ENCODE measurements at regions not wholly inside any gene's neighbourhood (a gene's known extent, or its start where the extent isn't known, plus 50 kb on each side); places are given as distances from the start of the nearest gene placed in this dataset.

DNA sequence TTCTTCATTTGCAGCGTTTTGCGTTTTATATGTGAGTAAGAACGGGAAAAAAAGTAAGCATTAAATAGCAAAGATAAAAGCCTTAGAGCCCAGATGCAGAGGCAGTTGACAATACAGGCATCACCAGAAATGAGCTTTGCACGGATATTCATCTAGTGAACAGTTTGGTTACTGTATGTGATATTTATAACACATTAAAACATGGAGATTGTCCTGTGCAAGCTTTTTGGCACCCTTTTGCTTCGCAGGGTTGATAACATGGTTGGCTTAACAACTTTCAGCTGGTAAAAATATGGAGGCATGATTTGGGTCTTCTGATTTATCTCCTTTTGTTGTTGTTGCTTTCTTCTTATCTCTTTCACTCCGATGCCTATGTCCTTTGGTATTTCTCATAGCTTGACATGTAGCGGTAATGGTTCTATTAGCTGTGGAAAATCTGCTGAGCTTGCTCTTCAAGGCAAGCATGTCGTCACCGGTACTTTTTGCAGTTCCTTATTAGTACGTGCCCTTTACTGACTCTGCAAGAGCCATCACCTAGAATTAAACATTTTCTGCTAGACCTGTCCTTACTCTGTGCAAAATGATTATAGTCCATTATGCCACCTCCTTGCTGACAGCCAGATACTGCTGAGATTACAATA lies 102.9 kb downstream of the PCDH7 start:
- H3K9me3 Mint-ChIP-seq, result no peaks in the 10 kb centered on the region
- no peaks in the 10 kb centered on the region for H3K36me3 Mint-ChIP-seq (ENCODE audit: low read depth)
- H3K4me3 Mint-ChIP-seq, result no peak overlapping the region
- no peaks in the 10 kb centered on the region for H3K27me3 Mint-ChIP-seq
- no peaks in the 10 kb centered on the region for H3K4me1 Mint-ChIP-seq (ENCODE audit: low read depth)
- intact Hi-C loops (cut with micrococcal nuclease), result no loop called here
- H3K27ac Mint-ChIP-seq, result no peak overlapping the region

DNA sequence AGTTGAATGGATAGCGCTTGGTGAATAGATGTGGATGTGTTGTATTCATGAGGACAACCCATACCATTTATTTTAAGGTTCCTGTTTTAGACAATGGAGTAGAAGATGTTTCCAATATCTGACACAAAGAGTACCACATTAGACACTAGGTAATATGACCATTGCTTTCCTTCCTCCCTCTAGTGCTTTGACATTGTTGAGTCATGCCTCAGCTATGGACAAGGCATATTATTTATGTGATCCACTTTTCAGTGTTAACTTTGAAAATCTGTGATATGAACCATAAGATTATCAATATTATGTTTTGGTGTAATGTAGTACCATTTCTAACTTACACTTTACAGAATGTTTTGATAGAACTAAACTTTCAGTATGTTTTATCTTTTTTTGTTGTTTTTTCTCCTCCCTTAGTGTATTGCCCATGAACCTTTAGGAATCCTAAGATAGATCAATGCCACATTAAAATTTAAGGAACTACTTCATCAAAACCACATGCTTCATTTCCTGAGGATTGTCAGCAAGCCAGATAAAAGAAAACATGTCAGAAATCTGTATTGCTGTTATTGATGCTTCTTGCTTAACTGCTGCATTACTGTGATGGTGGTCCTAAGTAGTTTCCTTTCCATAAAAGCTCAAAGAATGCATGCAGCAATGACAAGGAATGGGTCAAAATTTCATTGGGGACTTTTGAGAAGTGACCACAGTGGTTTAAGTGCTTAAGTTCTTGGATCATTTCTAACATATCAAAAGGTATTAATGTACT lies 105.0 kb downstream of the PCDH7 start:
- Mint-ChIP-seq H3K27me3 (no peaks in the 10 kb centered on the region), H3K4me1 (ENCODE audit: low read depth) (no peaks in the 10 kb centered on the region), H3K9me3 (no peaks in the 10 kb centered on the region), H3K4me3 (no peak overlapping the region), H3K36me3 (ENCODE audit: low read depth) (no peaks in the 10 kb centered on the region), H3K27ac (no peak overlapping the region)
- intact Hi-C loops (cut with micrococcal nuclease), result no loop called here

DNA sequence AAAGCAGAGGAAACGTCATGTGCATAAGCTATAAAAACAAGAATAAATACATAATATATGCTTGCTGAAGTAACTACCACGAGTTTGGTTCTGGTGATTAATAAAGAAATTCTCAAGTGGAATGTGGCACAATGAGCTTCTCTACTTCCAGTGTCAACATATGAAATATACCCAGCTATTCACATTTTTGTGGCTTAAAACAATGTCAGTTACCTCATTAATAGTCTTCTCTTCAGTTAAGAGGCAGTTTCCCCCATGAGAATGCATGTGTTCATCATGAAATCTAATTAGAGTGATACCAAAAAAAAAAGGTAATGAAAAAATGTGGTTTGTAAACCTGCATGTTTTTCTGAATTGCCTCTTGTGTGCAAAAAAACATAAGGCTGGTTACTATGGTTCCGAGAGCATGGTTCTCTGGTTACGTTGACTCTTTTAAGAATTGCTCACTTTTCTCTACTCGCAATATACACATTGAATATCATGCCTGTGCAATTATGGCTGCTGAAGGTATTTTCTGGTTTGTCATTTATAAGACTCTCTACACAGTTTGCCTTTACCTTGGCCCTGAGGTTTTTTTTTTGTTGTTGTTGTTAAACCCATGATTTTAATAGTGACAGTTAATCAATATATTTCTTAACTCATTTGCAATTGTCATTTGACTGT lies 108.2 kb downstream of the PCDH7 start:
- Mint-ChIP-seq H3K9me3 (no peaks in the 10 kb centered on the region), H3K27me3 (no peaks in the 10 kb centered on the region), H3K27ac (no peak overlapping the region), H3K36me3 (ENCODE audit: low read depth) (no peaks in the 10 kb centered on the region), H3K4me3 (no peak overlapping the region), H3K4me1 (ENCODE audit: low read depth) (no peaks in the 10 kb centered on the region)
- intact Hi-C loops (cut with micrococcal nuclease), result no loop called here

DNA sequence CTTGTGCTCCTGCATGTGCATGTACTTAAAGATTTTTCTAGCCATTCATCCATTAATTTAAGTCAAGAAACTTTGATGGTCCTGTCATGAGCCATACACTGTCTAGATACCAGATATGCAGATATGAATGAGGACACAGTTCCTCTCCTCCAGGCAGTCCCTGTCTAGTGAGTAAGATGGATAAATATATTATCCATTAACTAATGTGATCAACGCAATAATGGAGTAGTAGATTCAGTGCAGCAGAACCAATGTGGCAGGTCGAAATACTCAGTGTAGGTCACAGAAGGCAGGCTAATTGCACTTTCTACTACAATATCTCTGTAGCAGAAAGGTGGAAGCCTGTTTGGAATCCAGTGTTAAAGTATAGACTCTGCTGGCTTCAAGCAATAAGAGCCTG lies 112.5 kb downstream of the PCDH7 start:
- Mint-ChIP-seq H3K9me3 (no peaks in the 10 kb centered on the region), H3K4me1 (ENCODE audit: low read depth) (no peaks in the 10 kb centered on the region), H3K36me3 (ENCODE audit: low read depth) (no peaks in the 10 kb centered on the region), H3K27me3 (no peaks in the 10 kb centered on the region), H3K27ac (no peak overlapping the region), H3K4me3 (no peak overlapping the region)
- intact Hi-C loops (cut with micrococcal nuclease), result no loop called here

DNA sequence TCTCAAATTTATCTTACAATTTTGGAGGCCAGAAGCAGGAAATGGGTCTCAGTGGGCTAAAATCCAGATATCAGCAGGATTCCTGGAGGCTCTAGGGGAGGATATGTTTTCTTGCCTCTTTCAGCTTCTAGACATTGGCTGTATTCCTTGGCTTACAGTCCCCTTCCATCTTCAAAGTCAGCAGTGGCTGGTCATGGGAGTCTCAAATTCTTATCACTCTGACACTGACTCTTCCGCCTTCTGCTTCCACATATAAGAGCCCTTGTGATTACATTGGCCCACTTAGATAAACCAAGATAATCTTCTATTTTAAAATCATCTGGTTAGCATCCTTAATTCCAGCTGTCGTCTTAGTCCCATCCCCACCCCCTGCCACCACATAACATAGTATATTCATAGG lies 113.0 kb downstream of the PCDH7 start:
- no peaks in the 10 kb centered on the region for H3K4me1 Mint-ChIP-seq (ENCODE audit: low read depth)
- H3K27ac Mint-ChIP-seq, result no peak overlapping the region
- no peaks in the 10 kb centered on the region for H3K27me3 Mint-ChIP-seq

DNA sequence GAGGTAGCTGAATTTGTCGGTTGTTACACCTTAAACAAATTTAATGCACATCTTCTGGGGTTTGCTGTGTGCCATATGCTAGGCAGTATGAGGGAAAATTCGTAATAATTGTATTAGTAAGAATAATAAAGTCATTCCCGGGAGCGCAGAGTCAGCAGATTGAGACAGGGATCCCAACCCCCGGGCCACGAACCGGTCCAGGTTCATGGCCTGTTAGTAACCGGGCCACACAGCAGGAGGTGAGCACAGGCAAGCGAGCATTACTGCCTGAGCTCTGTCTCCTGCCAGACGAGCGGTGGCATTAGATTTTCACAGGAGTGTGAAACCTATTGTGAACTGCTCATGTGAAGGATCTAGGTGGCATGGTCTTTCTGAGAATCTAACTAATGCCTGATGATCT lies 114.9 kb downstream of the PCDH7 start:
- H3K27ac Mint-ChIP-seq, result no peak overlapping the region
- no peaks in the 10 kb centered on the region for H3K4me1 Mint-ChIP-seq (ENCODE audit: low read depth)
- no peaks in the 10 kb centered on the region for H3K9me3 Mint-ChIP-seq

More for the DNA sequence above, 113.0 kb downstream of the PCDH7 start:
- intact Hi-C loops (cut with micrococcal nuclease), result no loop called here
- no peaks in the 10 kb centered on the region for H3K9me3 Mint-ChIP-seq
- H3K36me3 Mint-ChIP-seq (ENCODE audit: low read depth), result no peaks in the 10 kb centered on the region
- no peak overlapping the region for H3K4me3 Mint-ChIP-seq

DNA sequence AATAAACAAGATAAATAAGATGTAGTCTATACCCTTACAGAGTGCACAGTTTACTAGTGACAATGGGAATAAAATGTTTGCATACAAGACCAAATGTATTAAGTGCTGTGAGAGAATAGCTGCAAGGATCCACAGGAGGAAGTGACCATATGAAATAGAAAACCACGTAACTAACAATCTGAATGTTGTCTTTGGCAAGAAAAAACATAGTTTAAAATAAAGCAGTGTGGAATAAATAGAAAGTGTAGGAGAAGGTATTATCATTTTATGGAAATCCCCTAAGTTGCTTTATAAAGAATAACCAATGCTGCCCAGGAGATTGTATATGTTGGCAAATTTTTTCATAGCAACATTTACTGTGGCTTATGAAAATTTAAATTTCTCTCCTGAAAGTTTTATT lies 116.1 kb downstream of the PCDH7 start:
- no peak overlapping the region for H3K27ac Mint-ChIP-seq
- no peaks in the 10 kb centered on the region for H3K9me3 Mint-ChIP-seq
- H3K27me3 Mint-ChIP-seq, result no peaks in the 10 kb centered on the region
- no peak overlapping the region for H3K4me3 Mint-ChIP-seq
- no peaks in the 10 kb centered on the region for H3K4me1 Mint-ChIP-seq (ENCODE audit: low read depth)
- H3K36me3 Mint-ChIP-seq (ENCODE audit: low read depth), result no peaks in the 10 kb centered on the region
- intact Hi-C loops (cut with micrococcal nuclease), result no loop called here

More for the DNA sequence above, 114.9 kb downstream of the PCDH7 start:
- Mint-ChIP-seq H3K36me3 (ENCODE audit: low read depth) (no peaks in the 10 kb centered on the region), H3K27me3 (no peaks in the 10 kb centered on the region), H3K4me3 (no peak overlapping the region)
- intact Hi-C loops (cut with micrococcal nuclease), result no loop called here

DNA sequence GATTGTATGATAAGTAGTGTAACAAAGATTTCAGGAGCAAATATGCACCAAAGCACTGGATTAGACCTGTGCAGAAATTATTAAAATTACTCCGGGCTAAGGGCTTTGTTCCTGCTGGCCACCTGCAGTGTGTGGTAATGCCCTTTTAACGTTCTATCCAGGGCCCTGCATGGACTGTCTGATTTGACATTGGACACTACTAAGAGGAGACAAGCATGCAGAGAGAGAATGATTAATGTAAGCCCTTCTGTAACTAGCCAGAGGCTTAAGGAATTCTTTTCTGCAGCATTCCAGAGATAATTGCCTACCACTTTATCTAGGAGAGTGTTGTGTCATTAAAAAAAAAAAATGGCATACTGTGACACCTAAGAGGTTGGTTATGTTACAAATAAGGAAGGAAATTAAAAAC lies 117.0 kb downstream of the PCDH7 start:
- H3K36me3 Mint-ChIP-seq (ENCODE audit: low read depth), result no peaks in the 10 kb centered on the region

DNA sequence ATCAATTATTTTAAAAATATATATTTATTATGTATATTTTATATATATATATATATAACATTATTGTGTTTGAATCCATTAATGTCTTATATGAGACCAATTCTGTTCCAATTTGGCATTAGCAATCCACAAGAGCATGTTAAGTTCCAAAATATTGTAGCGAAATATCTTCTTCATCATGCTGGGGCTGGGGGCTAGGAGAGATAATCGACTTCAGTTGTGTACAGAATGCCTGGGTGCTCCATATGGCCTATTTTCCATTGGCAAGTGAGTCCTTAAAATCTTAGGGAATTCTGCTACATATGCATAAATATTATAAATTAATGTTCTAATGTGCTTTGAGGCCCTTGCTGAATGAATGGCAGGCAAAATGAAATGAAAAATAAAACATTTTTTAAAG lies 117.7 kb downstream of the PCDH7 start:
- intact Hi-C loops (cut with micrococcal nuclease), result no loop called here
- Mint-ChIP-seq H3K27ac (no peak overlapping the region), H3K27me3 (no peaks in the 10 kb centered on the region), H3K9me3 (no peaks in the 10 kb centered on the region), H3K4me3 (no peak overlapping the region), H3K36me3 (ENCODE audit: low read depth) (no peaks in the 10 kb centered on the region), H3K4me1 (ENCODE audit: low read depth) (no peaks in the 10 kb centered on the region)

More for the DNA sequence above, 117.0 kb downstream of the PCDH7 start:
- H3K27ac Mint-ChIP-seq, result no peak overlapping the region
- intact Hi-C loops (cut with micrococcal nuclease), result no loop called here
- H3K9me3 Mint-ChIP-seq, result no peaks in the 10 kb centered on the region
- no peaks in the 10 kb centered on the region for H3K27me3 Mint-ChIP-seq
- no peak overlapping the region for H3K4me3 Mint-ChIP-seq
- no peaks in the 10 kb centered on the region for H3K4me1 Mint-ChIP-seq (ENCODE audit: low read depth)

DNA sequence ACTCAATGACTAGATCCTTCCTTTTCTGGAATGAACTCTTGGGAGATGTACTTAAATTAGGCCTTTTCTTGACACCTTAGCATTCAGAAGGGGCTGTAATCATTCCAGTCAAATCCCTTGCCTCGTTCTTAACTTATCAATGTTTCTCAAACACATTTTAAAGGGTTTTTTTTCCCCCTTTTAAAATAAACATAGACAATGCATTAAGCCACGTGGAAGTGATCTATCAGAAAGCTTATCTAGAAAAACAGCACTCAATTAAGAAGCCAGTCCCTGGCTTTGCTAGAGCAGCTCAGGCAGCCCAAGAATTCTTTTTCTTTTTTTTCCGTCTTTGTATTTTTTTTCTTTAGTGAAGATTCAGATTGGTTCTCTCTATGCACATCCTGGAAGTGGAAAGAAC lies 118.2 kb downstream of the PCDH7 start:
- intact Hi-C loops (cut with micrococcal nuclease), result no loop called here
- no peaks in the 10 kb centered on the region for H3K27me3 Mint-ChIP-seq
- no peaks in the 10 kb centered on the region for H3K36me3 Mint-ChIP-seq (ENCODE audit: low read depth)
- H3K27ac Mint-ChIP-seq, result no peak overlapping the region
- no peaks in the 10 kb centered on the region for H3K9me3 Mint-ChIP-seq
- H3K4me3 Mint-ChIP-seq, result no peak overlapping the region
- no peaks in the 10 kb centered on the region for H3K4me1 Mint-ChIP-seq (ENCODE audit: low read depth)

DNA sequence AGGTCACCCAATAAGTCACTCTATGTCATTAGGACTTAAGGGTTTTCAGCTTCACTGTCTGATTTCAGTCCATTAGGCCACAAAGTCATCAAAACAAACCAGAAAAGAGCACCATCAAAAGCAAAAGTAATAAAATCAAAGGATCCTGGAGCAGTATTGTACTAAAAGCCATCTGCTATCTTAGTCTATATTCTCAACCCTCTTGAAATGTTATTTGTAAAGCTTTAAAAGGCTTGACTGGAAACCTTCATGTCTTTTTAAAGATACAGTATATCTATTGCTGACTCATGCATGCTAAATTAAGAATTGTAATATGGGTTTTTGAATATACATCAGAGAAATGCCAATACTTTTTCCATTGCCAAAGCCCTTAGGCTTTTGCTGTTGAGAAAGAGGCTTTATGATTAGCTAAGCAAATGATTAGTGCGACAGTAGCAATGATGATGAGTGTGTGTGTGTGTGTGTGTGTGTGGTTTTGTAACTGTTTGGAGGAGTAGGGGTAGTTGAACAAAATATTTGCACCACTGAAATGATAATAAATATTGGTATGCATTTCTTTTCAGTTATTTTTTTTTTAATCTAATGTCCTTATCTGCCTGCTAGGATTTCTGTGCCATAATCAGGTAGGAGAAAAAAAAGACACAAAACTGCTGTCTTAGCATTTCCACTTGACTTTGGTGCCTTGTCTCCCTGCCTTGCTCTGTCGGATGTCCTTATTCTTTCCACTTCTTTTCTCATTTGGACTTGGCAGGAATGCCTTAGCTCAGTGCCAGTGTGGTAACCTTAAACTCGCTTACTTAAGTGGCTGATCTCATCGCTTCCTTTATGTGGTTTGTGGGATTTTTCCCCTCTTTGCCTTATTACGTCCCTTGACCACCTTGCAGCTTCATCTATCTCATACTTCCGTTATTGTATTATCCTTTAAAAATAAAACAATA lies 119.7 kb downstream of the PCDH7 start:
- Mint-ChIP-seq H3K27me3 (no peaks in the 10 kb centered on the region), H3K36me3 (ENCODE audit: low read depth) (no peaks in the 10 kb centered on the region), H3K27ac (no peak overlapping the region), H3K4me3 (no peak overlapping the region), H3K9me3 (no peaks in the 10 kb centered on the region), H3K4me1 (ENCODE audit: low read depth) (no peaks in the 10 kb centered on the region)
- intact Hi-C loops (cut with micrococcal nuclease), result no loop called here

DNA sequence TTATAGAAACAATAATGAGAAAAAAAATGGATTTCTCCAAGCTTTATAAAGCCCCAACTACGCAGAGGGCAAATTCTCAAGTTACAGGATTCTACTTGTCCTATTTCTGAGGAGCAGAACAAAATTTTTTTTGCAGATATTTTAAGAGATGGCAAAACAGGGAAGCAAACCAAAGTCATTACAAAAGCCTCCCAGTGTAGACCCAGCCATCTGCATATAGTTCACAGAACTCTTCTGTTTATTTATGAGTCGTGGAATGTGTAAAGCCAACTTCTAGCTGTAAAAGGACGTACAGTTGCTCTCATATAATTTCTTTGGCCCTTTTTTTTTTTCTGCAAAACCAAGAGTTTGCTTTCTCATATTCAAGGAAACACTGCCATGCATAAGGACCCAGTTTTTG lies 120.4 kb downstream of the PCDH7 start:
- no peaks in the 10 kb centered on the region for H3K9me3 Mint-ChIP-seq
- intact Hi-C loops (cut with micrococcal nuclease), result no loop called here
- no peak overlapping the region for H3K4me3 Mint-ChIP-seq
- H3K4me1 Mint-ChIP-seq (ENCODE audit: low read depth), result no peaks in the 10 kb centered on the region
- no peaks in the 10 kb centered on the region for H3K36me3 Mint-ChIP-seq (ENCODE audit: low read depth)
- H3K27me3 Mint-ChIP-seq, result no peaks in the 10 kb centered on the region
- no peak overlapping the region for H3K27ac Mint-ChIP-seq

DNA sequence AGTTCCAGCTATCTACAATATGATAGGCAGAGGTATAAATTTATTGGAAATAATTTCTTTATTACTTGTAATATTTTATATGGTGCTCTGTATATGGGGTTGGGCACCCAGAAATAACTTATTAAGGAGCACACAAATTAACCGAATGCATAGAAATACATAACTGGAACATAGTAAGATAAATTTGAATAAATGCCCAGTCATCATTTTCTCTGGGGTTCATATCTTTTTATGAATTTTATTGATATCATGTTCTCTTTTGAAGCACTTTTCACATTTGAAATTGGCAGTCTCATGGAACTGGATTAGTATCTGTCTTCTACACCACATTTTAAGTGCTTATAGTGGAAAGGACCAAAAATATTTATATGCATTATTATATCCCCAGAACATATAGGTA lies 122.0 kb downstream of the PCDH7 start:
- no peak overlapping the region for H3K27ac Mint-ChIP-seq
- H3K36me3 Mint-ChIP-seq (ENCODE audit: low read depth), result no peaks in the 10 kb centered on the region
- H3K9me3 Mint-ChIP-seq, result no peaks in the 10 kb centered on the region
- intact Hi-C loops (cut with micrococcal nuclease), result no loop called here
- no peaks in the 10 kb centered on the region for H3K27me3 Mint-ChIP-seq
- H3K4me1 Mint-ChIP-seq (ENCODE audit: low read depth), result no peaks in the 10 kb centered on the region
- H3K4me3 Mint-ChIP-seq, result no peak overlapping the region

DNA sequence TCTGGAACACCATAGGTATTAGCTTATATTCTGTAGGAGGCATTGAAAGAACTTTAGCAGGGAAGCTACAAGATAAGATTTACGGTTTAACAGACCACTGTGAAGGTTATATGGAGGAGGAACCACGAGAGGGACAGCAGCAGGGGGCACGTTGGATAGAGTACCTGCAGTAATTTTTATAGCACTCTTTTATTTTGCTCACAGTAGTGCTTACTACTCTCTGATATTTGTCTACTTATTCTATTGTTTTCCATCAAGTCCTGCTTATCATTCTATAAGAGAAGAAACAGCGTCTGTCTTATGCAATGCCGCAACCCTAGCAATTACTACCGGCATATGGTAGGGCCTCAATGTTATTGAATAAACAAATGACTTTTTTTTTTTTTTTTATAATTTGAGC lies 122.5 kb downstream of the PCDH7 start:
- intact Hi-C loops (cut with micrococcal nuclease), result no loop called here
- H3K4me1 Mint-ChIP-seq (ENCODE audit: low read depth), result no peaks in the 10 kb centered on the region
- H3K27me3 Mint-ChIP-seq, result no peaks in the 10 kb centered on the region
- H3K27ac Mint-ChIP-seq, result no peak overlapping the region
- no peak overlapping the region for H3K4me3 Mint-ChIP-seq
- H3K36me3 Mint-ChIP-seq (ENCODE audit: low read depth), result no peaks in the 10 kb centered on the region
- H3K9me3 Mint-ChIP-seq, result no peaks in the 10 kb centered on the region
